GM12891 (cell line): ENCODE measurements at regions not wholly inside any gene's neighbourhood (a gene's known extent, or its start where the extent isn't known, plus 50 kb on each side); places are given as distances from the start of the nearest gene placed in this dataset.

ENCODE experiments used
- DNase-seq: peaks from one replicate; pipeline ENCODE4 v3.0.0; 2011; ENCODE audit warnings: low spot score; ENCODE audit not compliant: insufficient read length
- FAIRE-seq: peaks from 2 replicates; lab custom pipeline; 2011; peaks lifted over from hg19 to GRCh38; lab: Jason Lieb, UNC
- PAX5 ChIP-seq: IDR thresholded peaks from 2 replicates; pipeline ENCODE4 v1.6.1; 2011; ENCODE audit warnings: low read length, moderate library complexity, mild to moderate bottlenecking; ENCODE audit not compliant: insufficient read depth, severe bottlenecking
- POLR2A ChIP-seq: IDR thresholded peaks from 2 replicates; pipeline ENCODE4 v1.6.1; 2011; ENCODE audit warnings: low read depth, low read length, control low read depth
- POLR2AphosphoS5 ChIP-seq: IDR thresholded peaks from 2 replicates; pipeline ENCODE4 v1.6.1; 2011; ENCODE audit warnings: low read depth, low read length, control low read depth
- POU2F2 ChIP-seq: IDR thresholded peaks from 2 replicates; pipeline ENCODE4 v1.6.1; 2011; ENCODE audit warnings: low read depth, mild to moderate bottlenecking, control low read depth, low read length, moderate library complexity
- SPI1 ChIP-seq: IDR thresholded peaks from 2 replicates; pipeline ENCODE4 v1.6.1; 2011; ENCODE audit warnings: low read depth, low read length, control low read depth
- TAF1 ChIP-seq: IDR thresholded peaks from 2 replicates; pipeline ENCODE4 v1.6.1; 2011; ENCODE audit warnings: low read depth, low read length, control low read depth

GRCh38 chr9:7348692-7349091, 450.9 kb downstream of the DMAC1 start:
- DNase-seq = no peak
- FAIRE-seq = no peak
- TF ChIP-seq POLR2AphosphoS5 (no peak), POU2F2 (no peak), SPI1 (no peak), PAX5 (no peak), POLR2A (no peak), TAF1 (no peak)

- DNase-seq (no peak), FAIRE-seq (no peak)
- TF ChIP-seq POU2F2 (no peak), POLR2A (no peak), PAX5 (no peak), TAF1 (no peak), POLR2AphosphoS5 (no peak), SPI1 (no peak)
Measured at GRCh38 chr9:7347556-7347955, 452.0 kb downstream of the DMAC1 start.

GRCh38 chr9:7346144-7346543, 453.4 kb downstream of the DMAC1 start:
- DNase-seq (no peak), FAIRE-seq (no peak)
- TF ChIP-seq POLR2A = no peak

DNA sequence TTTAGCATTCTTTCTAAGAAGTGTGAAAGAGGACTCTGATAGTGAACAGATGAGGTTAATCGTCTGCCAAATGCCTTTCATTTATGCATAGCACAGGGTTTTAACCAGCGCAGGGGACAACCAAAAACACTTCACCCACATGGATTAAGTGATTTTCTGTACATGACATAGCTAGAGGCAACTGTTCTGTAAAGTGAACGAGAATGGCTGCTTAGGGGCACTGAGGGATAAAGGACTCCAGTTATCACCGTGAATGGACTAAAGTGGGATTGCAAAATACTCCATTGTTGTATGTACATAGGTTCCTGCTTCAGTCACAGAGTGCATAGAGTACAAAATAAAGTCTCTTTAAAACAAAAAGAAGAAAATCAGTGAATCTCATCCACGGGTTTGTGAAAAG, 456.8 kb downstream of the DMAC1 start:
- no peak for FAIRE-seq
- no peak for TF ChIP-seq TAF1
- no peak for DNase-seq

DNA sequence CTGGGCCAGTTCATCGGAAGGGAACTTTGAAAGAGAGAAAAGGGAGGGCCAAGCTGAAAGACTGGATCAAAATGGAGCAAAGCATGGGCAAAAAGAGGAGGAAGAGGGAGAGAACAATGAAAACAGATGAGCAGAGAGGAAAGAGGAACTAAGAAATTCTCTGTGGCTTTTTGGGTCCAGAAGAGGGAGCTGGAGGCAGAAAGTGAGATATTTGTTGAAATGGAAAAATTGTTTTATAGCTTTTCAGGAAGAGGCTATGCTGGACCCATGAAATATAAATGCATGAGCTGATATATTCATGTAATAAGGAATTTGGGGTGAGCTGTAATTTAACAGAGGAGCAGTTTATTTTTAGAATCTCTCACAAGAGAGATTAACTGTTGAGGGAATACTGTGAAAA, 457.3 kb downstream of the DMAC1 start:
- peak; percentile 67 for TF ChIP-seq SPI1
- no peak for TF ChIP-seq TAF1
- TF ChIP-seq POLR2A = no peak
- no peak for TF ChIP-seq POLR2AphosphoS5
- TF ChIP-seq PAX5 = no peak
- FAIRE-seq (no peak), DNase-seq (no peak)

GRCh38 chr9:7341571-7341970, 458.0 kb downstream of the DMAC1 start:
- DNase-seq = no peak
- TF ChIP-seq SPI1 (no peak), POLR2AphosphoS5 (no peak), POU2F2 (no peak), PAX5 (no peak), TAF1 (no peak), POLR2A (no peak)
- FAIRE-seq = no peak

DNA sequence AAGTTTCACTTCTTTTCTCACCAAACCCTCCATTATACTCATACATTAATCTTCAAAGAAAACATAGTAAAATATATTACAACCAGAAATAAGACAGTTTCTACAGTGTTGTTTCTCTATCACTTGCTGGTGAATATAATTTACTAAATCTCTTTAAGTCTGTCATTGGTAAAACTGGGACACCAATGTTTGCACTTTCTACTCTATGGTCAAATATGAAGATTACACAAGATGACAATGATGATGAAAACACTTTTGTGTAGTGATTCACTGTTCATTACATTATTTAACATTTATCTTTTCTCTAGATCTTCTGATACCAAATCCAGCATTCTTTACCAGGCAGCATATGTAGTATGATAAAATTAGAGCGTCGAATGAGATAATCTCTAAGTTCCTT, 459.1 kb downstream of the DMAC1 start:
- no peak for TF ChIP-seq POU2F2
- no peak for TF ChIP-seq SPI1
- no peak for TF ChIP-seq POLR2A
- TF ChIP-seq PAX5 = no peak
- no peak for FAIRE-seq

GRCh38 chr9:7338586-7339281, 460.8 kb downstream of the DMAC1 start:
- TF ChIP-seq TAF1 (no peak), POU2F2 (no peak), PAX5 (no peak), POLR2A (no peak), POLR2AphosphoS5 (no peak), SPI1 (no peak)
- no peak for DNase-seq

More for the DNA sequence above, 459.1 kb downstream of the DMAC1 start:
- DNase-seq = no peak

GRCh38 chr9:7336356-7337065, 463.1 kb downstream of the DMAC1 start:
- TF ChIP-seq PAX5 = no peak
- TF ChIP-seq SPI1 = no peak
- TF ChIP-seq POLR2A = no peak
- TF ChIP-seq POU2F2 = no peak
- FAIRE-seq = no peak
- no peak for DNase-seq

More at GRCh38 chr9:7338586-7339281, 460.8 kb downstream of the DMAC1 start:
- no peak for FAIRE-seq

- TF ChIP-seq SPI1 (no peak), POLR2A (no peak), PAX5 (no peak), TAF1 (no peak), POU2F2 (no peak), POLR2AphosphoS5 (no peak)
- DNase-seq (no peak), FAIRE-seq (no peak)
Measured at GRCh38 chr9:7333719-7334118, 465.9 kb downstream of the DMAC1 start.

DNA sequence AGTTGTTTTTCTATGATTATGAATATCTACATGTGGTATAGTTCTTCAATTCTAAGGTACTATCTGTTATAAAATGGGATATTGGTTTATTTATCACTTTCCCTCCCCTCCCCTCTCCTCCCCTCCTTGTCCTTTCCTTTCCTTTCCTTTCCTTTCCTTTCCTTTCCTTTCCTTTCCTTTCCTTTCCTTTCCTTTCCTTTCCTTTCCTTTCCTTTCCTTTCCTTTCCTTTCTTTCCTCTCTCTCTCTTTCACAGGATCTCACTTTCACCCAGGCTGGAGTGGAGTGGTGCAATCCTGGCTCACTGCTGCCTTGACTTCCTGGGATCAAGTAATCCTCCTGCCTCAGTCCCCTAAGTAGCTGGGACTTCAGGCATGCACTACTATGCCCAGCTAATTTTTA, 466.8 kb downstream of the DMAC1 start:
- FAIRE-seq (no peak), DNase-seq (no peak)
- no peak for TF ChIP-seq POLR2A
- no peak for TF ChIP-seq POLR2AphosphoS5
- no peak for TF ChIP-seq SPI1
- TF ChIP-seq PAX5 = no peak
- TF ChIP-seq POU2F2 = no peak
- no peak for TF ChIP-seq TAF1

GRCh38 chr9:7328453-7328852, 471.1 kb downstream of the DMAC1 start:
- FAIRE-seq (no peak), DNase-seq (no peak)
- TF ChIP-seq POU2F2 = no peak
- TF ChIP-seq TAF1 = no peak
- TF ChIP-seq PAX5 = no peak
- no peak for TF ChIP-seq POLR2AphosphoS5
- TF ChIP-seq SPI1 = no peak
- no peak for TF ChIP-seq POLR2A
